GM12878 (cell line): ENCODE measurements at regions not wholly inside any gene's neighbourhood (a gene's known extent, or its start where the extent isn't known, plus 50 kb on each side); places are given as distances from the start of the nearest gene placed in this dataset.

ENCODE experiments used
- ATAC-seq: fragments of 200-7000 bp; cut with Tn5 transposase; 3 replicates; pipeline ENCODE4 v1.9.1; 2020; ENCODE audit warnings: mild to moderate bottlenecking, moderate library complexity
- BruUV-seq: library from RNA; stranded (reverse); fragments of 400-500 nt; replicated peaks from 2 replicates; lab custom pipeline; 2021; lab: Mats Ljungman, UMichigan
- CTCF ChIA-PET: fragments of 300-600 bp; sonication (Branson Sonifier 250); formaldehyde crosslinking; extraction: SDS; loops from one replicate; lab custom pipeline; 2021; ENCODE audit warnings: inconsistent platforms; lab: Yijun Ruan, JAX
- POLR2A ChIA-PET: fragments of 350-600 bp; formaldehyde crosslinking; extraction: SDS; loops from one replicate; lab custom pipeline; 2021; ENCODE audit warnings: inconsistent platforms; lab: Charles Lee
- RAD21 ChIA-PET: fragments of 300-600 bp; sonication (Branson Sonifier 250); formaldehyde crosslinking; loops from one replicate; lab custom pipeline; 2023; ENCODE audit warnings: antibody characterized with exemption; ENCODE audit not compliant: unreplicated experiment; lab: Charles Lee
- SMC1A ChIA-PET: fragments of 300-600 bp; sonication (Branson Sonifier 250); formaldehyde crosslinking; loops from one replicate; lab custom pipeline; 2023; ENCODE audit not compliant: unreplicated experiment, uncharacterized antibody; lab: Charles Lee
- DNase-seq: peaks from one replicate; pipeline ENCODE4 v3.0.0-alpha.2; 2011; ENCODE audit warnings: low read depth, low spot score
- FAIRE-seq: peaks from 3 replicates; lab custom pipeline; 2011; peaks lifted over from hg19 to GRCh38; lab: Jason Lieb, UNC
- H2AFZ ChIP-seq: 2 replicates; pipeline ENCODE4 v1.6.0; 2011; ENCODE audit warnings: low read depth, low read length, control low read depth; ENCODE audit not compliant: control insufficient read depth
- H3K27ac ChIP-seq: 2 replicates; pipeline ENCODE4 v1.5.1; 2011; ENCODE audit warnings: control low read depth; ENCODE audit not compliant: control insufficient read depth, insufficient read depth
- H3K27me3 ChIP-seq, 2 experiments: replicated peaks in 1 of 2; 2 replicates each; pipeline versions ENCODE4 v1.6.0 to v1.6.1; 2011; ENCODE audit warnings: low read length in 1 of 2; ENCODE audit not compliant: control insufficient read depth in 2 of 2, insufficient read depth in 2 of 2
- H3K36me3 ChIP-seq, 2 experiments: 2 replicates each; pipeline ENCODE4 v1.5.1; 2011; ENCODE audit warnings: low read length in 1 of 2; ENCODE audit not compliant: control insufficient read depth in 2 of 2, insufficient read depth in 2 of 2
- H3K4me1 ChIP-seq: 2 replicates; pipeline ENCODE4 v1.6.1; 2011; ENCODE audit warnings: mild to moderate bottlenecking, low read length, moderate library complexity, mixed read lengths; ENCODE audit not compliant: control insufficient read depth, insufficient read depth
- H3K4me2 ChIP-seq: 2 replicates; pipeline ENCODE4 v1.6.0; 2011; ENCODE audit warnings: control low read depth; ENCODE audit not compliant: control insufficient read depth, insufficient read depth
- H3K4me3 ChIP-seq: fragments of 200-600 bp; sonication (generic); 2 replicates; pipeline ENCODE4 v1.5.1; 2016
- H3K79me2 ChIP-seq: 2 replicates; pipeline ENCODE4 v1.6.0; 2011; ENCODE audit warnings: low read length; ENCODE audit not compliant: control insufficient read depth, insufficient read depth
- H3K9ac ChIP-seq: 2 replicates; pipeline ENCODE4 v1.8.0; 2011; ENCODE audit warnings: low read length, control low read depth, mixed read lengths; ENCODE audit not compliant: control insufficient read depth, insufficient read depth
- H3K9me3 ChIP-seq: replicated peaks from 3 replicates; pipeline ENCODE4 v1.5.1; 2011; ENCODE audit warnings: mild to moderate bottlenecking, low read length; ENCODE audit not compliant: control insufficient read depth, insufficient read depth
- H4K20me1 ChIP-seq: 2 replicates; pipeline ENCODE4 v1.6.0; 2011; ENCODE audit not compliant: control insufficient read depth, insufficient read depth
- CUX1 ChIP-seq: IDR thresholded peaks from 2 replicates; pipeline ENCODE4 v1.6.1; 2012; ENCODE audit warnings: improper control_type of control experiment, low read depth, low read length; ENCODE audit not compliant: insufficient replicate concordance
- NFIC ChIP-seq: IDR thresholded peaks from 2 replicates; pipeline ENCODE4 v1.6.1; 2012; ENCODE audit warnings: low read depth, mild to moderate bottlenecking, inconsistent platforms, low read length, moderate library complexity
- NR2C1 ChIP-seq: fragments of 450-650 bp; IDR thresholded peaks from 2 replicates; pipeline ENCODE4 v1.6.1; 2017; ENCODE audit warnings: antibody characterized with exemption, mild to moderate bottlenecking, moderate library complexity
- TARDBP ChIP-seq: IDR thresholded peaks from 2 replicates; pipeline ENCODE4 v1.6.1; 2016; ENCODE audit warnings: borderline replicate concordance
- WGBS: methylation state at CpG from one replicate; pipeline ENCODE4 v1.1.6; 2016; ENCODE audit warnings: low lambda C conversion rate; ENCODE audit not compliant: insufficient replicate concordance, insufficient coverage; ENCODE audit errors: missing lambda C conversion rate; 5-methylcytosine and 5-hydroxymethylcytosine counted together
- in situ Hi-C: fragments of 300-500 bp; cut with MboI; formaldehyde crosslinking; loops from 9 replicates; pipeline ENCODE4 v1.14.3; 2018; ENCODE audit warnings: mixed read lengths
- intact Hi-C: fragments of 100-400 bp; cut with micrococcal nuclease; formaldehyde crosslinking; loops from one replicate; pipeline ENCODE4 v1.14.2; 2022; ENCODE audit not compliant: unreplicated experiment
- TF ChIP-seq, protein P1 (sequence below): fragments of 450-650 bp; formaldehyde crosslinking; IDR thresholded peaks from 2 replicates; pipeline ENCODE4 v1.4.0; 2022; ENCODE audit warnings: mild to moderate bottlenecking, moderate library complexity
- TF ChIP-seq, protein P2 (sequence below): fragments of 450-650 bp; IDR thresholded peaks from 2 replicates; pipeline ENCODE4 v1.6.1; 2016; ENCODE audit warnings: mild to moderate bottlenecking, moderate library complexity, borderline replicate concordance
- TF ChIP-seq, protein P3 (sequence below): fragments of 450-650 bp; conservative IDR thresholded peaks from 2 replicates; pipeline ENCODE4 v1.6.1; 2017; ENCODE audit warnings: mild to moderate bottlenecking, moderate library complexity

- TF ChIP-seq, protein P1, sequence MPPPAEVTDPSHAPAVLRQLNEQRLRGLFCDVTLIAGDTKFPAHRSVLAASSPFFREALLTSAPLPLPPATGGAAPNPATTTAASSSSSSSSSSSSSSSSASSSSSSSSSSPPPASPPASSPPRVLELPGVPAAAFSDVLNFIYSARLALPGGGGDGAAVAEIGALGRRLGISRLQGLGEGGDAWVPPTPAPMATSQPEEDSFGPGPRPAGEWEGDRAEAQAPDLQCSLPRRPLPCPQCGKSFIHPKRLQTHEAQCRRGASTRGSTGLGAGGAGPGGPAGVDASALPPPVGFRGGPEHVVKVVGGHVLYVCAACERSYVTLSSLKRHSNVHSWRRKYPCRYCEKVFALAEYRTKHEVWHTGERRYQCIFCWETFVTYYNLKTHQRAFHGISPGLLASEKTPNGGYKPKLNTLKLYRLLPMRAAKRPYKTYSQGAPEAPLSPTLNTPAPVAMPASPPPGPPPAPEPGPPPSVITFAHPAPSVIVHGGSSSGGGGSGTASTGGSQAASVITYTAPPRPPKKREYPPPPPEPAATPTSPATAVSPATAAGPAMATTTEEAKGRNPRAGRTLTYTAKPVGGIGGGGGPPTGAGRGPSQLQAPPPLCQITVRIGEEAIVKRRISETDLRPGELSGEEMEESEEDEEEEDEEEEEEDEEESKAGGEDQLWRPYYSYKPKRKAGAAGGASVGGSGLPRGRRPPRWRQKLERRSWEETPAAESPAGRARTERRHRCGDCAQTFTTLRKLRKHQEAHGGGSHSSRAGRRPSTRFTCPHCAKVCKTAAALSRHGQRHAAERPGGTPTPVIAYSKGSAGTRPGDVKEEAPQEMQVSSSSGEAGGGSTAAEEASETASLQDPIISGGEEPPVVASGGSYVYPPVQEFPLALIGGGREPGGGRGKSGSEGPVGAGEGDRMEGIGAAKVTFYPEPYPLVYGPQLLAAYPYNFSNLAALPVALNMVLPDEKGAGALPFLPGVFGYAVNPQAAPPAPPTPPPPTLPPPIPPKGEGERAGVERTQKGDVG (CRISPR knock-in tag) = no peak
Measured at GRCh38 chr5:35466746-35467145, 150.9 kb upstream of the SPEF2 start (continued).

GRCh38 chr5:35464757-35465156 lies 152.9 kb upstream of the SPEF2 start:
- ChIA-PET POLR2A (no interaction called here), CTCF (interaction anchor here (0.9 kb wide), 1 partner anchor 30 kb away, joined by 3 read pairs; no protein-coding TSS in a partner anchor), SMC1A (interaction anchor here (0.8 kb wide), 1 partner anchor 23 kb away, joined by 3 read pairs; no protein-coding TSS in a partner anchor), RAD21 (no interaction called here)
- Histone ChIP-seq H3K4me3 (no peak overlapping the region), H3K4me2 (no peak overlapping the region), H2AFZ (no peak overlapping the region), H3K36me3 (no peaks in the 10 kb centered on the region), H3K9me3 (no peaks in the 10 kb centered on the region), H3K27ac (no peak overlapping the region), H3K79me2 (no peaks in the 10 kb centered on the region), H4K20me1 (no peaks in the 10 kb centered on the region), H3K27me3 (no peaks in the 10 kb centered on the region), H3K9ac (no peak overlapping the region), H3K4me1 (no peaks in the 10 kb centered on the region)
- BruUV-seq = no TSS peak
- 0% methylated on average over 2 of the region's 2 CpGs for WGBS
- ATAC-seq (no peak), DNase-seq (no peak), FAIRE-seq (no peak)
- in situ Hi-C loops (no loop called here), intact Hi-C loops (no loop called here)
- TF ChIP-seq TARDBP (no peak), NFIC (no peak), CUX1 (no peak), NR2C1 (no peak)
- TF ChIP-seq, protein P2, sequence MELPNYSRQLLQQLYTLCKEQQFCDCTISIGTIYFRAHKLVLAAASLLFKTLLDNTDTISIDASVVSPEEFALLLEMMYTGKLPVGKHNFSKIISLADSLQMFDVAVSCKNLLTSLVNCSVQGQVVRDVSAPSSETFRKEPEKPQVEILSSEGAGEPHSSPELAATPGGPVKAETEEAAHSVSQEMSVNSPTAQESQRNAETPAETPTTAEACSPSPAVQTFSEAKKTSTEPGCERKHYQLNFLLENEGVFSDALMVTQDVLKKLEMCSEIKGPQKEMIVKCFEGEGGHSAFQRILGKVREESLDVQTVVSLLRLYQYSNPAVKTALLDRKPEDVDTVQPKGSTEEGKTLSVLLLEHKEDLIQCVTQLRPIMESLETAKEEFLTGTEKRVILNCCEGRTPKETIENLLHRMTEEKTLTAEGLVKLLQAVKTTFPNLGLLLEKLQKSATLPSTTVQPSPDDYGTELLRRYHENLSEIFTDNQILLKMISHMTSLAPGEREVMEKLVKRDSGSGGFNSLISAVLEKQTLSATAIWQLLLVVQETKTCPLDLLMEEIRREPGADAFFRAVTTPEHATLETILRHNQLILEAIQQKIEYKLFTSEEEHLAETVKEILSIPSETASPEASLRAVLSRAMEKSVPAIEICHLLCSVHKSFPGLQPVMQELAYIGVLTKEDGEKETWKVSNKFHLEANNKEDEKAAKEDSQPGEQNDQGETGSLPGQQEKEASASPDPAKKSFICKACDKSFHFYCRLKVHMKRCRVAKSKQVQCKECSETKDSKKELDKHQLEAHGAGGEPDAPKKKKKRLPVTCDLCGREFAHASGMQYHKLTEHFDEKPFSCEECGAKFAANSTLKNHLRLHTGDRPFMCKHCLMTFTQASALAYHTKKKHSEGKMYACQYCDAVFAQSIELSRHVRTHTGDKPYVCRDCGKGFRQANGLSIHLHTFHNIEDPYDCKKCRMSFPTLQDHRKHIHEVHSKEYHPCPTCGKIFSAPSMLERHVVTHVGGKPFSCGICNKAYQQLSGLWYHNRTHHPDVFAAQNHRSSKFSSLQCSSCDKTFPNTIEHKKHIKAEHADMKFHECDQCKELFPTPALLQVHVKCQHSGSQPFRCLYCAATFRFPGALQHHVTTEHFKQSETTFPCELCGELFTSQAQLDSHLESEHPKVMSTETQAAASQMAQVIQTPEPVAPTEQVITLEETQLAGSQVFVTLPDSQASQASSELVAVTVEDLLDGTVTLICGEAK = no peak
- TF ChIP-seq, protein P3, sequence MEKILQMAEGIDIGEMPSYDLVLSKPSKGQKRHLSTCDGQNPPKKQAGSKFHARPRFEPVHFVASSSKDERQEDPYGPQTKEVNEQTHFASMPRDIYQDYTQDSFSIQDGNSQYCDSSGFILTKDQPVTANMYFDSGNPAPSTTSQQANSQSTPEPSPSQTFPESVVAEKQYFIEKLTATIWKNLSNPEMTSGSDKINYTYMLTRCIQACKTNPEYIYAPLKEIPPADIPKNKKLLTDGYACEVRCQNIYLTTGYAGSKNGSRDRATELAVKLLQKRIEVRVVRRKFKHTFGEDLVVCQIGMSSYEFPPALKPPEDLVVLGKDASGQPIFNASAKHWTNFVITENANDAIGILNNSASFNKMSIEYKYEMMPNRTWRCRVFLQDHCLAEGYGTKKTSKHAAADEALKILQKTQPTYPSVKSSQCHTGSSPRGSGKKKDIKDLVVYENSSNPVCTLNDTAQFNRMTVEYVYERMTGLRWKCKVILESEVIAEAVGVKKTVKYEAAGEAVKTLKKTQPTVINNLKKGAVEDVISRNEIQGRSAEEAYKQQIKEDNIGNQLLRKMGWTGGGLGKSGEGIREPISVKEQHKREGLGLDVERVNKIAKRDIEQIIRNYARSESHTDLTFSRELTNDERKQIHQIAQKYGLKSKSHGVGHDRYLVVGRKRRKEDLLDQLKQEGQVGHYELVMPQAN = no peak
